GM13976 (cell line): ENCODE measurements at regions not wholly inside any gene's neighbourhood (a gene's known extent, or its start where the extent isn't known, plus 50 kb on each side); places are given as distances from the start of the nearest gene placed in this dataset.

Source experiments
- DNase-seq: peaks from one replicate; pipeline ENCODE4 v3.0.0; 2012; ENCODE audit warnings: low spot score
- in situ Hi-C: fragments of 300-500 bp; cut with MboI; formaldehyde crosslinking; loops from one replicate; pipeline ENCODE4 v1.12.0; 2022; ENCODE audit warnings: low sequenced_read_pairs, mixed read lengths, inconsistent platforms; ENCODE audit not compliant: unreplicated experiment
- TF ChIP-seq, protein P1 (sequence below): IDR thresholded peaks from 2 replicates; pipeline ENCODE4 v1.5.1; 2012; ENCODE audit warnings: borderline replicate concordance, mild to moderate bottlenecking; ENCODE audit not compliant: insufficient read depth; ENCODE audit errors: extremely low read depth, missing control alignments, control extremely low read depth

DNA sequence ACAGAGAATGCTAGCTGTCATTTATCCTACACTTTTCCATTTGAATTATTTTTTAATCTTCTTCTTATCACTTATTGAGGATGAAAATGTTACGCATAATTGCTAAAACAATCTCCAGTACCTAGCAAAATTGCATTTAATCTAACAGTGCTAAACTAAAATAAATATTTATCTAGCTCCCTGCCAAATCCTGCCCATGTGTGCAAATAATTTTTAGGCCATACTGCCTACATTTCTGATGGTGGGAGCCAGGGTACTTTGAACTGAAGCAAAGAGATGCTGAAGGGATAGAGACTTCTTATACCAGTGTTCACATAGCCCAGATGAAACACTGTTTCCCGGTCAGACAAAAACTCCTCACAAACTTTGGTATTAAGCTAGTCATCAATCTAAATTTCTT is 1268.7 kb upstream of the PCDH20 start:
- TF ChIP-seq, protein P1, sequence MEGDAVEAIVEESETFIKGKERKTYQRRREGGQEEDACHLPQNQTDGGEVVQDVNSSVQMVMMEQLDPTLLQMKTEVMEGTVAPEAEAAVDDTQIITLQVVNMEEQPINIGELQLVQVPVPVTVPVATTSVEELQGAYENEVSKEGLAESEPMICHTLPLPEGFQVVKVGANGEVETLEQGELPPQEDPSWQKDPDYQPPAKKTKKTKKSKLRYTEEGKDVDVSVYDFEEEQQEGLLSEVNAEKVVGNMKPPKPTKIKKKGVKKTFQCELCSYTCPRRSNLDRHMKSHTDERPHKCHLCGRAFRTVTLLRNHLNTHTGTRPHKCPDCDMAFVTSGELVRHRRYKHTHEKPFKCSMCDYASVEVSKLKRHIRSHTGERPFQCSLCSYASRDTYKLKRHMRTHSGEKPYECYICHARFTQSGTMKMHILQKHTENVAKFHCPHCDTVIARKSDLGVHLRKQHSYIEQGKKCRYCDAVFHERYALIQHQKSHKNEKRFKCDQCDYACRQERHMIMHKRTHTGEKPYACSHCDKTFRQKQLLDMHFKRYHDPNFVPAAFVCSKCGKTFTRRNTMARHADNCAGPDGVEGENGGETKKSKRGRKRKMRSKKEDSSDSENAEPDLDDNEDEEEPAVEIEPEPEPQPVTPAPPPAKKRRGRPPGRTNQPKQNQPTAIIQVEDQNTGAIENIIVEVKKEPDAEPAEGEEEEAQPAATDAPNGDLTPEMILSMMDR = no peak
- DNase-seq = no peak
- in situ Hi-C loops = no loop called here

DNA sequence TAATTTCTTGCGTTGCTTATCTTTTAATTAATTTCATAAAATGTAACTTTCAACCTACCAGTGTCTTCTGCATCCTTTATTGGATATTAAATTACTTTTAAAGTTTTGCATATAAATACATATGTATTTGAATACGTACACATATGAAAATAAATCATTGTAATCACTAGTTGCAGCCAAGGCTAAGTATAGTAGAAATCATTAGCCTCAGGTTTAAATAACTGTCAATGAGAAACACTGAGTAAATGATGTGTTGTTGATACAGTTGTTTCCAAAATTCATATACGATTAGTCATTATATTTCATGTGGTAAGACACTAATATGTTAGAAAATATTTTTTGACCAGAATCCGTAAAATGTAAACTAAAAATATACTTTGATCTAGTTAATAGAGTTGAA is 1267.1 kb upstream of the PCDH20 start:
- TF ChIP-seq, protein P1 = no peak
- no peak for DNase-seq
- in situ Hi-C loops = no loop called here

DNA sequence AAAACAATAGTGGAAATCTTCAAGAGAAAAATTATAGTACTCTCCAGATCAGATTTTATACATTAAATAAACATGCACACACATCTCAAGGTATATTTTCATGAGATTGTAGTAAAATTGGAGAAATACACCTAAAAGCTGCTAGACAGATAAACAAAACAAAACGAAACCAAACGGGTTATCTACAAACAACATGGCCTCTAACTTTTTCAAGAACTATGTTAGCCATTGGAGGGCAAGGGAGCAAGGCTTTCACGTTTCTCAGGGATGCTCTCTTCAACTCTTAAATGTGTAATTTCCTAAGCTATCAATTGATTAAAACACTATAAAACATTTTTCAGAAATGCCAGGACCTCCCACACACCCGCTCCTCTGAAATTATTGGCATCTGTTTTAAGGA is 1262.4 kb upstream of the PCDH20 start:
- no peak for DNase-seq
- in situ Hi-C loops = no loop called here
- TF ChIP-seq, protein P1 = no peak

DNA sequence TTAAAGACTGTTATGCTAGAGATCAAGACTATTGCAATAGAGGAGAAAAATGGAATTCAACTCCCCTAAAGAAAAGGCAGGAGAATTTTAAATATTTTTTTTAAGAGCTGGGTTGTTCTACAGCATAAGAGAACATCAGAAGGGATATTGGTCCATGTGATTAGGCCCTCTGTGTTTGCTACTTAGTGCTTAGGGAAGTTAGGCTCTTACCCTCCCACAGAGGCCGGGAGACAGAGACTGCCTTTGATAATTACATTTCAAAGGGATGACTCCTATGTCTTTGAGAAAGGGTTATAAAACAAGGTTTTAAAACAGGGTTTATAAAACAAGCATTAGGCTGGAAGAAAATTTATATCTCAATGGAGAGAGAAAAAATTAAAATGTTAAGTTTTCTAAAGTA is 1248.1 kb upstream of the PCDH20 start:
- no peak for DNase-seq
- in situ Hi-C loops = no loop called here
- TF ChIP-seq, protein P1 = no peak

DNA sequence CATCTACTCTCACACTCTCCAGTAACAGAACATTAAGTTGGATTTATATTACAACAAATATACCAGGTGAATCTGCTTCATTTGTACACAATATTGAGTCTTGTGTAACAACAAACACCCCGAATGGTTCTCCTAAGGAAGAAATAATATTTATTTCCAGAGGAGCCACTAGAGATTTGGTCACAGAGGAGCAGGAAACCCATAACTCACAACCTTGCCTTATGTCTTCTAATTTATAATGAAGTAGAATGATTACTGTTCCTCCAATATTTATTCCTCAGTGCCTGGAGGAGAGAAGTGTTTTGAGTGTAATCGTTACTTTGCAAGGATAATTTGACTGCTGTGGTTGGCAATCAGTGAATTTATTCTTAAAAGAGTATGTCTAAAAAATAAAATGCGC is 1243.7 kb upstream of the PCDH20 start:
- TF ChIP-seq, protein P1 = no peak
- in situ Hi-C loops = no loop called here
- DNase-seq = no peak

DNA sequence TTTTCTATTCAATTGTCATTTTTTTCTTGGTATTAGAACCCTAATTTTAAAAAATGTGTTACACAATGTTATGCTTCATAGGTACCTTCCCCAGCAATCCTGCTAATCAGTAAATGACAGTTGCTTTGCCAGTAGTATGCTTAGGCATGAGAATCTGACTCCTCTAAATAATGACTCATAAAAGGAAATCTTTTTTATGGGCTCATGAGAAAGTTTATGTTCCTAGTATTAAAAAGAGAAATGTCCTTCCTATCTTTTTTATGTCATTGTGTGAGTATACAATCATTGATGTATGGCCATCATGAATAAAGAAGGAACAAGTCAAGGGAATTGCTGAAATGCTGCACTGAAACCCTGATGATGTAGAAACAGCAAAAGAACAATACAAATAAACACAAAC is 1237.7 kb upstream of the PCDH20 start:
- no peak for DNase-seq
- TF ChIP-seq, protein P1 = no peak
- in situ Hi-C loops = no loop called here
